B cell (primary cell): ENCODE measurements at regions not wholly inside any gene's neighbourhood (a gene's known extent, or its start where the extent isn't known, plus 50 kb on each side); places are given as distances from the start of the nearest gene placed in this dataset.

Experiments used
- EZH2 ChIP-seq: IDR thresholded peaks from 2 replicates; pipeline ENCODE4 v1.6.1; 2012; ENCODE audit warnings: borderline replicate concordance, low read depth, mild to moderate bottlenecking, moderate library complexity, low read length; ENCODE audit not compliant: insufficient read depth, poor library complexity, severe bottlenecking
- TF ChIP-seq, protein P1 (sequence below): fragments of 200-600 bp; IDR thresholded peaks from one replicate; pipeline ENCODE4 v1.8.0; 2022; ENCODE audit warnings: antibody characterized with exemption, mild to moderate bottlenecking

GRCh38 chr2:150994076-150994475 is 267.6 kb downstream of the RBM43 start:
- TF ChIP-seq, protein P1, sequence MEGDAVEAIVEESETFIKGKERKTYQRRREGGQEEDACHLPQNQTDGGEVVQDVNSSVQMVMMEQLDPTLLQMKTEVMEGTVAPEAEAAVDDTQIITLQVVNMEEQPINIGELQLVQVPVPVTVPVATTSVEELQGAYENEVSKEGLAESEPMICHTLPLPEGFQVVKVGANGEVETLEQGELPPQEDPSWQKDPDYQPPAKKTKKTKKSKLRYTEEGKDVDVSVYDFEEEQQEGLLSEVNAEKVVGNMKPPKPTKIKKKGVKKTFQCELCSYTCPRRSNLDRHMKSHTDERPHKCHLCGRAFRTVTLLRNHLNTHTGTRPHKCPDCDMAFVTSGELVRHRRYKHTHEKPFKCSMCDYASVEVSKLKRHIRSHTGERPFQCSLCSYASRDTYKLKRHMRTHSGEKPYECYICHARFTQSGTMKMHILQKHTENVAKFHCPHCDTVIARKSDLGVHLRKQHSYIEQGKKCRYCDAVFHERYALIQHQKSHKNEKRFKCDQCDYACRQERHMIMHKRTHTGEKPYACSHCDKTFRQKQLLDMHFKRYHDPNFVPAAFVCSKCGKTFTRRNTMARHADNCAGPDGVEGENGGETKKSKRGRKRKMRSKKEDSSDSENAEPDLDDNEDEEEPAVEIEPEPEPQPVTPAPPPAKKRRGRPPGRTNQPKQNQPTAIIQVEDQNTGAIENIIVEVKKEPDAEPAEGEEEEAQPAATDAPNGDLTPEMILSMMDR: no peak
- no peak for TF ChIP-seq EZH2
